Endothelial cell of umbilical vein (primary cell): ENCODE measurements at regions not wholly inside any gene's neighbourhood (a gene's known extent, or its start where the extent isn't known, plus 50 kb on each side); places are given as distances from the start of the nearest gene placed in this dataset.

Experiments used
- BruUV-seq: library from RNA; stranded (reverse); fragments of 400-500 nt; replicated peaks from 2 replicates; lab custom pipeline; 2021; lab: Mats Ljungman, UMichigan
- CTCF ChIA-PET: fragments of 300-600, 350-600 bp; sonication (Branson Sonifier 250); formaldehyde crosslinking; loops from one replicate; lab custom pipeline; 2021; ENCODE audit warnings: antibody characterized with exemption, inconsistent platforms; lab: Charles Lee
- POLR2A ChIA-PET: fragments of 300-600, 350-600 bp; sonication (Branson Sonifier 250); formaldehyde crosslinking; loops from one replicate; lab custom pipeline; 2021; ENCODE audit warnings: antibody characterized with exemption, inconsistent platforms; lab: Charles Lee
- DNase-seq: peaks from one replicate; pipeline ENCODE4 v3.0.0-alpha.2; 2011; ENCODE audit warnings: low read depth, low spot score
- FAIRE-seq: peaks from 2 replicates; lab custom pipeline; 2011; peaks lifted over from hg19 to GRCh38; lab: Jason Lieb, UNC
- H2AFZ ChIP-seq: 2 replicates; pipeline ENCODE4 v1.6.0; 2012; ENCODE audit warnings: low read depth, low read length, control low read depth, inconsistent platforms
- H3K27ac ChIP-seq: 2 replicates; pipeline ENCODE4 v1.5.1; 2011; ENCODE audit warnings: low read depth, mild to moderate bottlenecking, control low read depth, low read length, moderate library complexity; ENCODE audit not compliant: insufficient read depth
- H3K27me3 ChIP-seq, 2 experiments: 2 replicates each; pipeline versions ENCODE4 v1.6.0 to v1.6.1; 2011; ENCODE audit warnings: low read length in 2 of 2, mixed read lengths in 1 of 2; ENCODE audit not compliant: control insufficient read depth in 2 of 2, insufficient read depth in 2 of 2
- H3K36me3 ChIP-seq, 2 experiments: 2 replicates in 1 of 2; 3 replicates in 1 of 2; pipeline ENCODE4 v1.5.1; 2011; ENCODE audit warnings: low read length in 2 of 2, mild to moderate bottlenecking in 1 of 2, moderate library complexity in 1 of 2; ENCODE audit not compliant: control insufficient read depth in 2 of 2, insufficient read depth in 2 of 2; ENCODE audit errors: extremely low read depth in 1 of 2
- H3K4me1 ChIP-seq: 3 replicates; pipeline ENCODE4 v1.5.1; 2011; ENCODE audit warnings: mild to moderate bottlenecking, low read length; ENCODE audit not compliant: control insufficient read depth, insufficient read depth; ENCODE audit errors: extremely low read depth
- H3K4me2 ChIP-seq: 2 replicates; pipeline ENCODE4 v1.6.1; 2011; ENCODE audit warnings: low read length, control low read depth, mixed read lengths; ENCODE audit not compliant: insufficient read depth
- H3K4me3 ChIP-seq, 3 experiments: fragments of 200-600 bp in 1 of 3; sonication (generic), shearing (Covaris generic) in 1 of 3; replicated peaks in 1 of 3; 2 replicates each; pipeline ENCODE4 v1.5.1; 2011 to 2016; ENCODE audit warnings: control low read depth in 3 of 3, low read length in 3 of 3, mild to moderate bottlenecking in 2 of 3, inconsistent platforms in 1 of 3, low read depth in 1 of 3, moderate library complexity in 1 of 3; ENCODE audit not compliant: insufficient read depth in 1 of 3
- H3K79me2 ChIP-seq: 2 replicates; pipeline ENCODE4 v1.6.0; 2012; ENCODE audit warnings: low read length, inconsistent platforms; ENCODE audit not compliant: control insufficient read depth, insufficient read depth
- H3K9ac ChIP-seq: replicated peaks from 2 replicates; pipeline ENCODE3; 2011; ENCODE audit warnings: low read length, control low read depth; ENCODE audit not compliant: insufficient read depth; ENCODE audit errors: extremely low read depth
- H3K9me1 ChIP-seq: replicated peaks from 3 replicates; pipeline ENCODE4 v1.6.0; 2011; ENCODE audit warnings: mild to moderate bottlenecking, low read length; ENCODE audit not compliant: control insufficient read depth, insufficient read depth; ENCODE audit errors: extremely low read depth
- H3K9me3 ChIP-seq: replicated peaks from 2 replicates; pipeline ENCODE4 v1.5.1; 2012; ENCODE audit warnings: low read length, inconsistent platforms; ENCODE audit not compliant: control insufficient read depth, insufficient read depth
- H4K20me1 ChIP-seq: replicated peaks from 2 replicates; pipeline ENCODE3; 2011; ENCODE audit warnings: mild to moderate bottlenecking, low read length; ENCODE audit not compliant: control insufficient read depth, insufficient read depth; ENCODE audit errors: extremely low read depth
- CTCF ChIP-seq, 2 donors: IDR thresholded peaks; 1 replicate in 1 of 2; 2 replicates in 1 of 2; pipeline ENCODE4 v1.5.1; 2011; ENCODE audit warnings: low read length in 2 of 2, mild to moderate bottlenecking in 2 of 2, moderate library complexity in 2 of 2, control low read depth in 1 of 2, inconsistent platforms in 1 of 2, low read depth in 1 of 2; ENCODE audit not compliant: insufficient read depth in 1 of 2; ENCODE audit errors: extremely low read depth in 1 of 2
- EZH2 ChIP-seq: IDR thresholded peaks from 2 replicates; pipeline ENCODE4 v1.6.1; 2012; ENCODE audit warnings: borderline replicate concordance, low read depth, mild to moderate bottlenecking, moderate library complexity, low read length, inconsistent platforms; ENCODE audit not compliant: severe bottlenecking
- FOS ChIP-seq: IDR thresholded peaks from 2 replicates; pipeline ENCODE4 v1.6.1; 2011; ENCODE audit warnings: mild to moderate bottlenecking, low read length, moderate library complexity, borderline replicate concordance; ENCODE audit not compliant: insufficient read depth
- GATA2 ChIP-seq: IDR thresholded peaks from 2 replicates; pipeline ENCODE4 v1.7.0; 2011; ENCODE audit warnings: low read depth, mild to moderate bottlenecking, moderate library complexity, mixed read lengths, low read length; ENCODE audit not compliant: insufficient read length, insufficient read depth
- JUN ChIP-seq: IDR thresholded peaks from 2 replicates; pipeline ENCODE4 v1.6.1; 2011; ENCODE audit warnings: borderline replicate concordance, low read depth; ENCODE audit not compliant: insufficient read length, insufficient read depth
- MAX ChIP-seq: IDR thresholded peaks from 2 replicates; pipeline ENCODE4 v1.6.1; 2011; ENCODE audit not compliant: insufficient read depth, insufficient read length
- MYC ChIP-seq: IDR thresholded peaks from one replicate; pipeline ENCODE4 v1.6.1; 2011; ENCODE audit warnings: mild to moderate bottlenecking, low read depth, low read length
- POLR2A ChIP-seq: IDR thresholded peaks from 2 replicates; pipeline ENCODE4 v1.6.1; 2012; ENCODE audit warnings: low read depth, mild to moderate bottlenecking, control low read depth, low read length
- POLR2AphosphoS5 ChIP-seq: IDR thresholded peaks from 2 replicates; pipeline ENCODE4 v1.6.1; 2012; ENCODE audit warnings: low read depth, mild to moderate bottlenecking, control low read depth, low read length, moderate library complexity; ENCODE audit not compliant: insufficient read depth
- dilution Hi-C: fragments of 300-500 bp; cut with MboI; formaldehyde crosslinking; loops from one replicate; pipeline ENCODE4 v1.15.0; 2019; ENCODE audit warnings: low sequenced_read_pairs; ENCODE audit not compliant: extremely low pct_ligation_motif_present
- intact Hi-C: fragments of 100-400 bp; cut with micrococcal nuclease; formaldehyde crosslinking; loops from one replicate; pipeline ENCODE4 v1.10.0; 2022

GRCh38 chr2:188890755-188891154 is 83.4 kb upstream of the COL3A1 start:
- ChIA-PET POLR2A (no interaction called here), CTCF (no interaction called here)
- H3K4me1 ChIP-seq, result no peaks in the 10 kb centered on the region
- no peaks in the 10 kb centered on the region for H4K20me1 ChIP-seq
- no peak overlapping the region for H2AFZ ChIP-seq
- no peaks in the 10 kb centered on the region for H3K27me3 ChIP-seq
- FAIRE-seq, result no peak
- no peaks in the 10 kb centered on the region for H3K79me2 ChIP-seq
- H3K4me2 ChIP-seq, result no peak overlapping the region
- no peak overlapping the region for H3K4me3 ChIP-seq
- no peaks in the 10 kb centered on the region for H3K9me1 ChIP-seq
- no peak for DNase-seq
- intact Hi-C loops, result no loop called here
- no peak overlapping the region for H3K9ac ChIP-seq
- no peaks in the 10 kb centered on the region for H3K36me3 ChIP-seq
- no peak overlapping the region for H3K27ac ChIP-seq
- no peak for TF ChIP-seq GATA2
- no peak for TF ChIP-seq POLR2A
- no peak for TF ChIP-seq JUN
- no peak for TF ChIP-seq MYC
- no peak for TF ChIP-seq POLR2AphosphoS5
- TF ChIP-seq FOS, result no peak
- no peak for TF ChIP-seq MAX
- no peak for TF ChIP-seq EZH2
- TF ChIP-seq CTCF (IDR thresholded peaks at IDR 0.05; ENCODE audit: extremely low read depth in 1 of 2, insufficient read depth in 1 of 2, low read depth in 1 of 2, low read length in 2 of 2), result no peak
- BruUV-seq, result no TSS peak
- dilution Hi-C loops, result no loop called here
- no peaks in the 10 kb centered on the region for H3K9me3 ChIP-seq
